OCI-LY1 (cell line): ENCODE measurements at regions not wholly inside any gene's neighbourhood (a gene's known extent, or its start where the extent isn't known, plus 50 kb on each side); places are given as distances from the start of the nearest gene placed in this dataset.

Source experiments
- EZH2 ChIP-seq: fragments of 200-600 bp; sonication (generic), shearing (Covaris generic); IDR thresholded peaks from 2 replicates; pipeline ENCODE4 v1.8.0; 2017; ENCODE audit warnings: borderline replicate concordance, mixed run types, mild to moderate bottlenecking, antibody characterized with exemption, low read length, moderate library complexity, mixed read lengths
- TF ChIP-seq, protein P1 (sequence below): fragments of 200-600 bp; sonication (generic), shearing (Covaris generic); IDR thresholded peaks from 2 replicates; pipeline ENCODE4 v1.5.1; 2017; ENCODE audit warnings: mild to moderate bottlenecking, antibody characterized with exemption, low read length, moderate library complexity, mixed read lengths

DNA sequence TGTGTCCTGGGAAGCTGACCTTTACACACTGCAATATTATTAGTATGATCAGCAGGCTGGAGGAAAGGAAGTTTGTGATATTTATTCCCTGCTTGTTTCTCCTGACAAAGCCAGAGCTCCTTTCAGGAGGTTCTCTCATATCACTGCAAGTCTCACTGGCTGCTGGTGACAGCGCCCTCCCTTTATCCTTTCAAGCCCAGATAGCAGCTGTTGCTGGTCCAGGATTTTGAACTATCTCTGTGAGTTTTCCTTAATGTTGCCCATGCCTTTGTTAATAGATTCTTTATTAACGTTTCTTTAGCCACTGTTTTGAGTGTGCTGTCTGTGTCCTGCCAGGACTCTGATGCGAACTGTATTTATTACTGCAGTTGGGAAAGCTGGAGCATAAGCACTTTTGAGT is 518.7 kb downstream of the C4orf33 start:
- TF ChIP-seq, protein P1, sequence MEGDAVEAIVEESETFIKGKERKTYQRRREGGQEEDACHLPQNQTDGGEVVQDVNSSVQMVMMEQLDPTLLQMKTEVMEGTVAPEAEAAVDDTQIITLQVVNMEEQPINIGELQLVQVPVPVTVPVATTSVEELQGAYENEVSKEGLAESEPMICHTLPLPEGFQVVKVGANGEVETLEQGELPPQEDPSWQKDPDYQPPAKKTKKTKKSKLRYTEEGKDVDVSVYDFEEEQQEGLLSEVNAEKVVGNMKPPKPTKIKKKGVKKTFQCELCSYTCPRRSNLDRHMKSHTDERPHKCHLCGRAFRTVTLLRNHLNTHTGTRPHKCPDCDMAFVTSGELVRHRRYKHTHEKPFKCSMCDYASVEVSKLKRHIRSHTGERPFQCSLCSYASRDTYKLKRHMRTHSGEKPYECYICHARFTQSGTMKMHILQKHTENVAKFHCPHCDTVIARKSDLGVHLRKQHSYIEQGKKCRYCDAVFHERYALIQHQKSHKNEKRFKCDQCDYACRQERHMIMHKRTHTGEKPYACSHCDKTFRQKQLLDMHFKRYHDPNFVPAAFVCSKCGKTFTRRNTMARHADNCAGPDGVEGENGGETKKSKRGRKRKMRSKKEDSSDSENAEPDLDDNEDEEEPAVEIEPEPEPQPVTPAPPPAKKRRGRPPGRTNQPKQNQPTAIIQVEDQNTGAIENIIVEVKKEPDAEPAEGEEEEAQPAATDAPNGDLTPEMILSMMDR = no peak
- no peak for TF ChIP-seq EZH2
